GM13976 (cell line): ENCODE measurements at regions not wholly inside any gene's neighbourhood (a gene's known extent, or its start where the extent isn't known, plus 50 kb on each side); places are given as distances from the start of the nearest gene placed in this dataset.

Experiments used
- DNase-seq: peaks from one replicate; pipeline ENCODE4 v3.0.0; 2012; ENCODE audit warnings: low spot score
- CTCF ChIP-seq: IDR thresholded peaks from 2 replicates; pipeline ENCODE4 v1.5.1; 2012; ENCODE audit warnings: borderline replicate concordance, mild to moderate bottlenecking; ENCODE audit not compliant: insufficient read depth; ENCODE audit errors: extremely low read depth, missing control alignments, control extremely low read depth
- in situ Hi-C: fragments of 300-500 bp; cut with MboI; formaldehyde crosslinking; loops from one replicate; pipeline ENCODE4 v1.12.0; 2022; ENCODE audit warnings: low sequenced_read_pairs, mixed read lengths, inconsistent platforms; ENCODE audit not compliant: unreplicated experiment

GRCh38 chr11:80144897-80145594 is 704.2 kb upstream of the TENM4 start:
- DNase-seq = no peak
- in situ Hi-C loops = no loop called here
- TF ChIP-seq CTCF = no peak

- in situ Hi-C loops = no loop called here
- DNase-seq = no peak
- no peak for TF ChIP-seq CTCF
Observed at GRCh38 chr11:80136991-80137390, 696.2 kb upstream of the TENM4 start.

- no peak for DNase-seq
- TF ChIP-seq CTCF = no peak
- in situ Hi-C loops = no loop called here
Observed at GRCh38 chr11:80129396-80129795, 688.6 kb upstream of the TENM4 start.

- no peak for TF ChIP-seq CTCF
- in situ Hi-C loops = no loop called here
- DNase-seq = no peak
Observed at GRCh38 chr11:80122211-80122610, 681.4 kb upstream of the TENM4 start.

GRCh38 chr11:80118073-80118472 is 677.2 kb upstream of the TENM4 start:
- in situ Hi-C loops = no loop called here
- TF ChIP-seq CTCF = no peak
- DNase-seq = no peak

GRCh38 chr11:80116796-80117195 is 676.0 kb upstream of the TENM4 start:
- no peak for DNase-seq
- TF ChIP-seq CTCF = no peak
- in situ Hi-C loops = no loop called here
